ENCODE measurements at regions not wholly inside any gene's neighbourhood (a gene's known extent, or its start where the extent isn't known, plus 50 kb on each side); places are given as distances from the start of the nearest gene placed in this dataset.

DNA sequence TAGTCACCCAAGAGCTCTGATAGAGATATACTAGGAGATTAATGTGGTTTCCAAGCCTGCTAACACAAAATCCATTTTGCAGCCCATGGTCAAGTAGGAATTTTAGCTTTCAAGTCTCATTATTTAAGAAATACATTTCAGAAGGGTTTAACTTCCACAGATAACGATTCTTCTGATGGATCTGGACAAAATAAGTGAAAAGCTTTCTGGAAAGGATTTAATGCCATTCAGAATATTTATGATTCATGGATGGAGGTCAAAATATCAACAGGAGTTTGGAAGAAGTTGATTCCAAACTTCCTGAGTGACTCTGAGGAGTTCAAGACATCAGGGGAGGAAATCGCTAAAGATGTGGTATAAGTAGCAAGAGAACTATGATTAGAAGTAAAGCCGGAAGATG, 214.6 kb downstream of the ATXN7L3B start:
- Histone ChIP-seq H3K36me3 (replicated peaks in 1 of 2; ENCODE audit: control insufficient read depth in 2 of 2, insufficient read depth in 2 of 2, low read length in 2 of 2) (no peaks in the 10 kb centered on the region), H2AFZ (ENCODE audit: low read length) (no peak overlapping the region), H2BK5ac (ENCODE audit: low read length) (no peak overlapping the region), H2BK15ac (ENCODE audit: low read length) (no peak overlapping the region), H4K8ac (ENCODE audit: low read depth, low read length) (no peak overlapping the region), H3K23ac (ENCODE audit: low read depth, low read length, poor library complexity) (no peak overlapping the region), H3K27ac (replicated peaks; ENCODE audit: low read length) (no peak overlapping the region), H3K9me3 (replicated peaks in 1 of 2; ENCODE audit: control insufficient read depth in 2 of 2, insufficient read depth in 1 of 2, low read depth in 1 of 2, low read length in 2 of 2) (no peaks in the 10 kb centered on the region), H3K4ac (ENCODE audit: low read length) (no peak overlapping the region), H2BK12ac (ENCODE audit: low read length) (no peak overlapping the region), H2BK120ac (ENCODE audit: low read depth, low read length) (no peak overlapping the region), H4K91ac (ENCODE audit: low read depth, low read length, poor library complexity) (no peak overlapping the region), H3K9ac (ENCODE audit: low read depth, low read length, poor library complexity) (no peak overlapping the region), H3K4me3 (ENCODE audit: low read length in 2 of 2) (no peak overlapping the region), H3K18ac (ENCODE audit: low read length) (no peak overlapping the region), H2AK5ac (ENCODE audit: low read depth, low read length) (no peak overlapping the region), H3K14ac (ENCODE audit: low read length) (no peak overlapping the region), H3K4me1 (ENCODE audit: control insufficient read depth in 2 of 2, insufficient read depth in 1 of 2, low read depth in 1 of 2, low read length in 2 of 2) (no peaks in the 10 kb centered on the region), H3K79me1 (ENCODE audit: low read depth, low read length) (no peaks in the 10 kb centered on the region), H3K4me2 (ENCODE audit: insufficient read depth, low read length, poor library complexity, severe bottlenecking) (no peak overlapping the region), H3K27me3 (ENCODE audit: control insufficient read depth in 3 of 3, insufficient read depth in 3 of 3, low read depth in 1 of 3, low read length in 3 of 3) (no peaks in the 10 kb centered on the region)
- DNase-seq (ENCODE audit: low spot score) = no peak
- no CpG with 5 or more reads among the region's 3 CpGs for WGBS, 2 donors (ENCODE audit: extremely low coverage in 2 of 2, insufficient read length in 2 of 2, insufficient replicate concordance in 1 of 2)

GRCh38 chr12:74770552-74770951, 232.9 kb downstream of the ATXN7L3B start:
- Histone ChIP-seq H3K4me3 (ENCODE audit: low read length in 2 of 2) (no peak overlapping the region), H3K4ac (ENCODE audit: low read length) (no peak overlapping the region), H3K18ac (ENCODE audit: low read length) (no peak overlapping the region), H3K27me3 (ENCODE audit: control insufficient read depth in 3 of 3, insufficient read depth in 3 of 3, low read depth in 1 of 3, low read length in 3 of 3) (no peaks in the 10 kb centered on the region), H3K9me3 (replicated peaks in 1 of 2; ENCODE audit: control insufficient read depth in 2 of 2, insufficient read depth in 1 of 2, low read depth in 1 of 2, low read length in 2 of 2) (no peaks in the 10 kb centered on the region), H2BK12ac (ENCODE audit: low read length) (no peak overlapping the region), H2BK120ac (ENCODE audit: low read depth, low read length) (no peak overlapping the region), H3K36me3 (replicated peaks in 1 of 2; ENCODE audit: control insufficient read depth in 2 of 2, insufficient read depth in 2 of 2, low read length in 2 of 2) (no peaks in the 10 kb centered on the region), H2AFZ (ENCODE audit: low read length) (no peak overlapping the region), H3K14ac (ENCODE audit: low read length) (no peak overlapping the region), H3K4me1 (ENCODE audit: control insufficient read depth in 2 of 2, insufficient read depth in 1 of 2, low read depth in 1 of 2, low read length in 2 of 2) (no peaks in the 10 kb centered on the region), H2BK15ac (ENCODE audit: low read length) (no peak overlapping the region), H3K9ac (ENCODE audit: low read depth, low read length, poor library complexity) (no peak overlapping the region), H3K79me1 (ENCODE audit: low read depth, low read length) (no peaks in the 10 kb centered on the region), H4K8ac (ENCODE audit: low read depth, low read length) (no peak overlapping the region), H3K27ac (replicated peaks; ENCODE audit: low read length) (no peak overlapping the region), H2AK5ac (ENCODE audit: low read depth, low read length) (no peak overlapping the region), H4K91ac (ENCODE audit: low read depth, low read length, poor library complexity) (no peak overlapping the region), H3K4me2 (ENCODE audit: insufficient read depth, low read length, poor library complexity, severe bottlenecking) (no peak overlapping the region), H3K23ac (ENCODE audit: low read depth, low read length, poor library complexity) (no peak overlapping the region), H2BK5ac (ENCODE audit: low read length) (no peak overlapping the region)
- DNase-seq (ENCODE audit: low spot score) = no peak

GRCh38 chr12:74775276-74775675, 237.6 kb downstream of the ATXN7L3B start:
- H3K18ac ChIP-seq (ENCODE audit: low read length) = no peak overlapping the region
- no peak overlapping the region for H2BK120ac ChIP-seq (ENCODE audit: low read depth, low read length)
- H2AFZ ChIP-seq (ENCODE audit: low read length) = no peak overlapping the region
- H3K14ac ChIP-seq (ENCODE audit: low read length) = no peak overlapping the region
- whole genome bisulfite sequencing, 2 donors (ENCODE audit: extremely low coverage in 2 of 2, insufficient read length in 2 of 2, insufficient replicate concordance in 1 of 2) = no CpG with 5 or more reads among the region's 1 CpG
- no peak overlapping the region for H2BK5ac ChIP-seq (ENCODE audit: low read length)
- no peaks in the 10 kb centered on the region for H3K36me3 ChIP-seq (replicated peaks in 1 of 2; ENCODE audit: control insufficient read depth in 2 of 2, insufficient read depth in 2 of 2, low read length in 2 of 2)
- H2AK5ac ChIP-seq (ENCODE audit: low read depth, low read length) = no peak overlapping the region
- no peaks in the 10 kb centered on the region for H3K9me3 ChIP-seq (replicated peaks in 1 of 2; ENCODE audit: control insufficient read depth in 2 of 2, insufficient read depth in 1 of 2, low read depth in 1 of 2, low read length in 2 of 2)
- no peaks in the 10 kb centered on the region for H3K4me1 ChIP-seq (ENCODE audit: control insufficient read depth in 2 of 2, insufficient read depth in 1 of 2, low read depth in 1 of 2, low read length in 2 of 2)
- H3K79me1 ChIP-seq (ENCODE audit: low read depth, low read length) = no peaks in the 10 kb centered on the region
- H4K91ac ChIP-seq (ENCODE audit: low read depth, low read length, poor library complexity) = no peak overlapping the region
- no peak overlapping the region for H3K4me3 ChIP-seq (ENCODE audit: low read length in 2 of 2)
- no peaks in the 10 kb centered on the region for H3K27me3 ChIP-seq (ENCODE audit: control insufficient read depth in 3 of 3, insufficient read depth in 3 of 3, low read depth in 1 of 3, low read length in 3 of 3)
- H4K8ac ChIP-seq (ENCODE audit: low read depth, low read length) = no peak overlapping the region
- H3K4ac ChIP-seq (ENCODE audit: low read length) = no peak overlapping the region
- H2BK15ac ChIP-seq (ENCODE audit: low read length) = no peak overlapping the region
- H3K9ac ChIP-seq (ENCODE audit: low read depth, low read length, poor library complexity) = no peak overlapping the region
- H3K4me2 ChIP-seq (ENCODE audit: insufficient read depth, low read length, poor library complexity, severe bottlenecking) = no peak overlapping the region
- H3K23ac ChIP-seq (ENCODE audit: low read depth, low read length, poor library complexity) = no peak overlapping the region
- no peak for DNase-seq (ENCODE audit: low spot score)
- H2BK12ac ChIP-seq (ENCODE audit: low read length) = no peak overlapping the region
- no peak overlapping the region for H3K27ac ChIP-seq (replicated peaks; ENCODE audit: low read length)

DNA sequence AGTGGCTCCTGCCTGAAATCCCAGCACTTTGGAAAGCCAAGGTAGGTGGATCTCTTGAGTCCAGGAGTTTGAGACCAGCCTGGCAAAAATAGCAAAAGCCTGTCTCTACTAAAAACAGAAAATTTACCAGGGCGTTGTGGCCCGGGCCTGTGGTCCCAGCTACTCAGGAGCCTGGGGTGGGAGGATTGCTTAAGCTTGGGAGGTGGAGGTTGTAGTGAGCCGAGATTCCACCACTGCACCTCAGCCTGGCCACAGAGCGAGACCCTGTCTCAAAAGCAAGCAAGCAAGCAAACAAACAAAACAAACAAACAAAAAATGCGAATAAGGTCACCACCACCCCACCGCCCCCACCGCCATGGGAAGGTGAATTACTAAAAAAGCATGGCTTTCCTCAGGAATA, 238.7 kb downstream of the ATXN7L3B start:
- H3K4ac ChIP-seq (ENCODE audit: low read length) = no peak overlapping the region
- no peak overlapping the region for H3K4me3 ChIP-seq (ENCODE audit: low read length in 2 of 2)
- H3K18ac ChIP-seq (ENCODE audit: low read length) = no peak overlapping the region
- no peak overlapping the region for H2BK15ac ChIP-seq (ENCODE audit: low read length)
- no peak overlapping the region for H4K8ac ChIP-seq (ENCODE audit: low read depth, low read length)
- no peak overlapping the region for H4K91ac ChIP-seq (ENCODE audit: low read depth, low read length, poor library complexity)
- H2BK120ac ChIP-seq (ENCODE audit: low read depth, low read length) = no peak overlapping the region
- H2BK5ac ChIP-seq (ENCODE audit: low read length) = no peak overlapping the region
- H3K27ac ChIP-seq (replicated peaks; ENCODE audit: low read length) = no peak overlapping the region
- no peak overlapping the region for H2AFZ ChIP-seq (ENCODE audit: low read length)
- WGBS, 2 donors (ENCODE audit: extremely low coverage in 2 of 2, insufficient read length in 2 of 2, insufficient replicate concordance in 1 of 2) = no CpG with 5 or more reads among the region's 7 CpGs
- no peaks in the 10 kb centered on the region for H3K4me1 ChIP-seq (ENCODE audit: control insufficient read depth in 2 of 2, insufficient read depth in 1 of 2, low read depth in 1 of 2, low read length in 2 of 2)
- no peaks in the 10 kb centered on the region for H3K36me3 ChIP-seq (replicated peaks in 1 of 2; ENCODE audit: control insufficient read depth in 2 of 2, insufficient read depth in 2 of 2, low read length in 2 of 2)
- no peak overlapping the region for H3K4me2 ChIP-seq (ENCODE audit: insufficient read depth, low read length, poor library complexity, severe bottlenecking)
- no peak overlapping the region for H3K9ac ChIP-seq (ENCODE audit: low read depth, low read length, poor library complexity)
- H2BK12ac ChIP-seq (ENCODE audit: low read length) = no peak overlapping the region
- H2AK5ac ChIP-seq (ENCODE audit: low read depth, low read length) = no peak overlapping the region
- no peak overlapping the region for H3K23ac ChIP-seq (ENCODE audit: low read depth, low read length, poor library complexity)
- no peak for DNase-seq (ENCODE audit: low spot score)
- H3K9me3 ChIP-seq (replicated peaks in 1 of 2; ENCODE audit: control insufficient read depth in 2 of 2, insufficient read depth in 1 of 2, low read depth in 1 of 2, low read length in 2 of 2) = no peaks in the 10 kb centered on the region
- H3K79me1 ChIP-seq (ENCODE audit: low read depth, low read length) = no peaks in the 10 kb centered on the region
- H3K14ac ChIP-seq (ENCODE audit: low read length) = no peak overlapping the region
- no peaks in the 10 kb centered on the region for H3K27me3 ChIP-seq (ENCODE audit: control insufficient read depth in 3 of 3, insufficient read depth in 3 of 3, low read depth in 1 of 3, low read length in 3 of 3)
